H9 (cell line): ENCODE measurements at regions not wholly inside any gene's neighbourhood (a gene's known extent, or its start where the extent isn't known, plus 50 kb on each side); places are given as distances from the start of the nearest gene placed in this dataset.

Source experiments
- DNase-seq: peaks from one replicate; pipeline ENCODE4 v3.0.0-alpha.2; 2017
- H2AFZ ChIP-seq: one replicate; pipeline ENCODE4 v1.6.1; 2013; ENCODE audit warnings: mild to moderate bottlenecking, low read length, control low read depth, moderate library complexity
- H2AK5ac ChIP-seq: 2 replicates; pipeline ENCODE4 v1.6.1; 2013; ENCODE audit warnings: low read length, control low read depth, mixed read lengths; ENCODE audit not compliant: insufficient read length
- H2BK120ac ChIP-seq: one replicate; pipeline ENCODE4 v1.6.1; 2013; ENCODE audit warnings: low read depth, mild to moderate bottlenecking, low read length, control low read depth, inconsistent platforms; ENCODE audit not compliant: poor library complexity, severe bottlenecking
- H2BK12ac ChIP-seq: 2 replicates; pipeline ENCODE4 v1.6.1; 2013; ENCODE audit warnings: low read length, control low read depth, mixed read lengths, low read depth; ENCODE audit not compliant: insufficient read length
- H2BK15ac ChIP-seq: 2 replicates; pipeline ENCODE4 v1.6.1; 2013; ENCODE audit warnings: low read depth, low read length, control low read depth
- H2BK20ac ChIP-seq: one replicate; pipeline ENCODE4 v1.6.1; 2013; ENCODE audit warnings: low read depth, mild to moderate bottlenecking, low read length, control low read depth, inconsistent platforms; ENCODE audit not compliant: poor library complexity, severe bottlenecking
- H2BK5ac ChIP-seq: 2 replicates; pipeline ENCODE4 v1.6.1; 2013; ENCODE audit warnings: low read length, control low read depth, mixed read lengths; ENCODE audit not compliant: insufficient read length
- H3K14ac ChIP-seq: 2 replicates; pipeline ENCODE4 v1.6.1; 2013; ENCODE audit warnings: low read length, control low read depth; ENCODE audit not compliant: insufficient read depth
- H3K18ac ChIP-seq: 2 replicates; pipeline ENCODE4 v1.6.1; 2013; ENCODE audit warnings: low read depth, mild to moderate bottlenecking, mixed read lengths, low read length, control low read depth; ENCODE audit not compliant: insufficient read length
- H3K23ac ChIP-seq: 2 replicates; pipeline ENCODE4 v1.6.1; 2013; ENCODE audit warnings: low read length, control low read depth, mixed read lengths, low read depth; ENCODE audit not compliant: insufficient read length
- H3K23me2 ChIP-seq: 2 replicates; pipeline ENCODE4 v1.6.1; 2013; ENCODE audit warnings: low read depth, mild to moderate bottlenecking, mixed read lengths, low read length, control low read depth; ENCODE audit not compliant: insufficient read length, poor library complexity, severe bottlenecking
- H3K27ac ChIP-seq: 2 replicates; pipeline ENCODE4 v1.5.1; 2013; ENCODE audit warnings: low read length, control low read depth, mixed read lengths, low read depth; ENCODE audit not compliant: insufficient read length
- H3K27me3 ChIP-seq: 2 replicates; pipeline ENCODE4 v1.6.1; 2013; ENCODE audit warnings: low read length, control low read depth, inconsistent platforms; ENCODE audit not compliant: insufficient read depth
- H3K4ac ChIP-seq: 2 replicates; pipeline ENCODE4 v1.6.1; 2013; ENCODE audit warnings: low read depth, mild to moderate bottlenecking, control low read depth, inconsistent platforms, low read length, moderate library complexity
- H3K4me1 ChIP-seq: 2 replicates; pipeline ENCODE4 v1.6.1; 2013; ENCODE audit warnings: low read length, control low read depth, inconsistent platforms; ENCODE audit not compliant: insufficient read depth
- H3K4me2 ChIP-seq: 2 replicates; pipeline ENCODE4 v1.6.1; 2013; ENCODE audit warnings: low read length, control low read depth, mixed read lengths; ENCODE audit not compliant: insufficient read length, insufficient read depth
- H3K56ac ChIP-seq: 2 replicates; pipeline ENCODE4 v1.6.1; 2013; ENCODE audit warnings: low read depth, mild to moderate bottlenecking, mixed read lengths, low read length, control low read depth; ENCODE audit not compliant: insufficient read length
- H3K79me1 ChIP-seq: 2 replicates; pipeline ENCODE4 v1.6.1; 2013; ENCODE audit warnings: low read depth, mild to moderate bottlenecking, moderate library complexity, low read length, control low read depth, inconsistent platforms; ENCODE audit not compliant: insufficient read depth, poor library complexity, severe bottlenecking
- H3K79me2 ChIP-seq: 2 replicates; pipeline ENCODE4 v1.6.1; 2013; ENCODE audit warnings: low read length, control low read depth, inconsistent platforms; ENCODE audit not compliant: insufficient read depth
- H3K9ac ChIP-seq: 2 replicates; pipeline ENCODE4 v1.6.1; 2013; ENCODE audit warnings: low read length, control low read depth, mixed read lengths; ENCODE audit not compliant: insufficient read length; ENCODE audit errors: extremely low read depth
- H3K9me3 ChIP-seq: one replicate; pipeline ENCODE4 v1.6.1; 2013; ENCODE audit warnings: low read depth, low read length, inconsistent platforms; ENCODE audit not compliant: control insufficient read depth
- H3T11ph ChIP-seq: one replicate; pipeline ENCODE4 v1.6.1; 2013; ENCODE audit warnings: mild to moderate bottlenecking, low read length, control low read depth, inconsistent platforms
- H4K20me1 ChIP-seq: one replicate; pipeline ENCODE4 v1.6.1; 2013; ENCODE audit not compliant: control insufficient read depth, insufficient read length, insufficient read depth
- H4K5ac ChIP-seq: 2 replicates; pipeline ENCODE4 v1.6.1; 2013; ENCODE audit warnings: low read depth, mild to moderate bottlenecking, mixed read lengths, low read length, control low read depth; ENCODE audit not compliant: insufficient read length
- H4K8ac ChIP-seq: replicated peaks from 2 replicates; pipeline ENCODE4 v1.6.1; 2013; ENCODE audit warnings: low read length, control low read depth, mixed read lengths, low read depth; ENCODE audit not compliant: insufficient read length
- H4K91ac ChIP-seq: 2 replicates; pipeline ENCODE4 v1.6.1; 2013; ENCODE audit warnings: low read depth, mild to moderate bottlenecking, moderate library complexity, mixed read lengths, low read length, control low read depth; ENCODE audit not compliant: insufficient read length
- H3K27ac Mint-ChIP-seq, 3 experiments: 2 replicates in 2 of 3; 3 replicates in 1 of 3; pipeline ENCODE4 v1.8.0; 2020 to 2021; ENCODE audit warnings: mixed read lengths in 3 of 3, mild to moderate bottlenecking in 1 of 3, moderate library complexity in 1 of 3
- H3K27me3 Mint-ChIP-seq: 2 replicates; pipeline ENCODE4 v1.8.0; 2021; ENCODE audit warnings: low read depth, mild to moderate bottlenecking, moderate library complexity, mixed read lengths
- H3K36me3 Mint-ChIP-seq, 3 experiments: 2 replicates in 2 of 3; 3 replicates in 1 of 3; pipeline ENCODE4 v1.8.0; 2020 to 2021; ENCODE audit warnings: low read depth in 3 of 3, mixed read lengths in 3 of 3; ENCODE audit not compliant: insufficient read depth in 1 of 3
- H3K4me1 Mint-ChIP-seq, 2 experiments: 2 replicates each; pipeline ENCODE4 v1.8.0; 2020; ENCODE audit warnings: mixed read lengths in 2 of 2
- H3K4me3 Mint-ChIP-seq, 2 experiments: 2 replicates in 1 of 2; 3 replicates in 1 of 2; pipeline ENCODE4 v1.8.0; 2020 to 2021; ENCODE audit warnings: mild to moderate bottlenecking in 2 of 2, mixed read lengths in 2 of 2, moderate library complexity in 1 of 2
- H3K9me3 Mint-ChIP-seq, 2 experiments: 2 replicates in 1 of 2; 3 replicates in 1 of 2; pipeline ENCODE4 v1.8.0; 2020; ENCODE audit warnings: mild to moderate bottlenecking in 2 of 2, mixed read lengths in 2 of 2, moderate library complexity in 1 of 2
- CTCF ChIP-seq: fragments of 200-600 bp; sonication (generic); conservative IDR thresholded peaks from 3 replicates; pipeline ENCODE4 v1.8.0; 2021; ENCODE audit warnings: antibody characterized with exemption, mild to moderate bottlenecking
- WGBS: extraction: QIAGEN DNeasy Blood & Tissue Kit; methylation state at CpG from one replicate; pipeline ENCODE4 v1.1.7; 2013; ENCODE audit warnings: missing lambda C conversion rate, low lambda C conversion rate, mixed read lengths; ENCODE audit not compliant: insufficient read length; ENCODE audit errors: extremely low coverage; 5-methylcytosine and 5-hydroxymethylcytosine counted together

GRCh38 chr4:189838821-189839497 is 101.7 kb upstream of the FRG1 start:
- no peak overlapping the region for H2AFZ ChIP-seq

More at GRCh38 chr4:189838821-189839497, 101.7 kb upstream of the FRG1 start:
- H3K27me3 Mint-ChIP-seq = no peaks in the 10 kb centered on the region; the same call in 1 of the 2 replicates
- no peak overlapping the region for H3T11ph ChIP-seq
- no peaks in the 10 kb centered on the region for H3K79me1 ChIP-seq
- no peak for DNase-seq
- no CpG with 5 or more reads among the region's 16 CpGs for WGBS
- no peak overlapping the region for H3K18ac ChIP-seq
- no peak overlapping the region for H2BK20ac ChIP-seq
- H3K4ac ChIP-seq = no peak overlapping the region
- no peak overlapping the region for H4K8ac ChIP-seq
- no peak overlapping the region for H3K4me2 ChIP-seq
- no peak for TF ChIP-seq CTCF
- peaks cover 63 to 69% of the 10 kb centered on the region in 2 experiments for H3K9me3 Mint-ChIP-seq
- H3K27me3 ChIP-seq = no peaks in the 10 kb centered on the region
- H3K56ac ChIP-seq = no peak overlapping the region
- H3K23ac ChIP-seq = no peak overlapping the region
- H3K36me3 Mint-ChIP-seq = peaks cover 0 to 3% (median 2%) of the 10 kb centered on the region in 3 experiments; a peak in 3 of 7 replicates
- H2AK5ac ChIP-seq = no peak overlapping the region
- H3K4me1 ChIP-seq = no peaks in the 10 kb centered on the region
- H3K4me3 Mint-ChIP-seq = no peak overlapping the region
- H3K14ac ChIP-seq = no peak overlapping the region
- no peak overlapping the region for H3K27ac Mint-ChIP-seq
- no peak overlapping the region for H4K91ac ChIP-seq
- no peak overlapping the region for H2BK12ac ChIP-seq
- no peak overlapping the region for H2BK15ac ChIP-seq
- no peak overlapping the region for H3K9ac ChIP-seq
- no peak overlapping the region for H2BK5ac ChIP-seq
- H4K5ac ChIP-seq = no peak overlapping the region
- no peaks in the 10 kb centered on the region for H4K20me1 ChIP-seq
- H3K4me1 Mint-ChIP-seq = no peaks in the 10 kb centered on the region
- no peak overlapping the region for H2BK120ac ChIP-seq
- H3K79me2 ChIP-seq = no peaks in the 10 kb centered on the region
- H3K27ac ChIP-seq = no peak overlapping the region
- no peaks in the 10 kb centered on the region for H3K23me2 ChIP-seq
- H3K9me3 ChIP-seq = peaks cover 24% of the 10 kb centered on the region
